HG03280 (cell line): ENCODE measurements at regions not wholly inside any gene's neighbourhood (a gene's known extent, or its start where the extent isn't known, plus 50 kb on each side); places are given as distances from the start of the nearest gene placed in this dataset.
"Not testable (repeated sequence)": the region's sequence is repeated elsewhere in the genome, so short reads cannot be mapped to it uniquely, and the experiment has no call there.

ENCODE experiments used
- ATAC-seq: cut with Tn5 transposase; IDR thresholded peaks from one replicate; pipeline ENCODE4 v1.9.1; 2021; ENCODE audit warnings: mild to moderate bottlenecking, moderate library complexity; ENCODE audit not compliant: unreplicated experiment

DNA sequence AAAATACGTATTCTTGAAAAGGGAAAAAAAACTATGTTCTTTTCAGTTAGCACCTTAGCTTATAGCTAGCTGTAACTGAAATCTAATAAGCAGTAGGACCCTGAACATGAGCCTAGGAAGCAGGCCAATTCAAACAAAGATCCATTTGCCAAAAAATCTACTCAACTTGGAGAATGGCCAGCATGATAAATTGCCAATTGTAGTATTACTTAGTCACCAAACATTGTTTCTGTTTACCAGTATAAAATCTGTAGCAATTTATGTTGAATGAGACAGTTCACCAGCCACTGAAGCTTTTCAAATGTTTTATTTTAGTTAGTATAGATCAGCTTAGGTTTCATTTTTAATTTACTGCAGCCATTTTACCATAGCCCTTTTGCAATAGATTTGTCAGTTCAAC lies 323.6 kb upstream of the DIPK2B start:
- no peak for ATAC-seq

DNA sequence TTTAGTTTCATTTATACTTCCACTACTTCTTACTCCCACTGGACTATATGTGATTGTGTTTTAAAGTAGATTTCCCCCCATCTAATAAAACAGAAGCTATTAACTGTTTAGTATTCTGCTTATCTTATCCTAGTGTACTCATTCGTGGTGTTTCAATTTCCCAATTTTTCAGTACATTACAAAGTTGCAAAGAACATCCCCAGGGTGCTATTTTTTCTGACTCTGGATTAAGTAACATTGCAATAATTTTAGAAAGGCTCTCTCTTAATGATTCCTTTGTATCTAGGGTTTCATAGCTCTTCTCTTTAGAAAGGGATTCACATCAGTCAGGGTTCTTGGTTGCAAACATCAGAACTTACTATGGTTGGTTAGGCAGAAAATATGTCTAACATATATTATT lies 317.9 kb upstream of the DIPK2B start:
- ATAC-seq = no peak

DNA sequence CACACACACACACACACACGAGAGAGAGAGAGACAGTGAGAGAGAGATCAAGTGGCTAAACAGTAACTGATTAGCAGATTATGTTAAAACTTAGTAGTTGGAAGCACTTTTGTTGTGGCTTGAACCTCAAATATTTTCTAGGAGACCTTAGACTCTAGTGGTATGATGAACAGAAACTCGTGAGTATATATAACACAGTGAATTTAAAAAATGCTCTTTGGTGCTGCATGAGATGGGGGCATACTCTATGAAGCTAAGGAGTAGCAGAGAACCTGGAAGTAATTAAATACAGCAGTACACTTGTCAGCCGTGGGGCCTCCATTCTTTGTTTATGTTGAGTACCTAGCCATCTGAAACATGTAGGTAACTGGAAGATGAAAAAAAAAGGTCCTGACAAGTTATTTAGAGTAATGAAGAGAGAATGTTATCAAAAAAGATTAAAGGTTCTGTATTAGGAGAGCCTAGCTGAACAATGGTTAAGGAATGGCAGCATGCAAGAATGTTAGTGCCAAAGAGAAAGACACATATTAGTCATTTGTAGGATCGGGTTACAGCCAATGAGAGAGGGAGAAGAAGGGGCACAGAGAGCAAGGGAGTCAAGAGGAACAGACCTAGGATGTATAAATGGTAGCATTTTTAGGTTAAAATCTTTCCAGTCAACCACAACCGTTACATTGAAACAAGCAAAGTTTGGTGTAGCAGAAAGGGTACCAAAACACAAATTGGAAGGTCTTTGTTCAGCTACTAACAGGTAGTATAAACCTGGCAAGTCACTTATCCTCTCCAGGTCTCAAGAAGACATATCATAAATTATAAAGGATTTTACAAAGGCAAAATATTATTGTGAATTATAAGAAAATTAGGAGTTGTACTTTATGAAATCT lies 316.7 kb upstream of the DIPK2B start:
- ATAC-seq = no peak

DNA sequence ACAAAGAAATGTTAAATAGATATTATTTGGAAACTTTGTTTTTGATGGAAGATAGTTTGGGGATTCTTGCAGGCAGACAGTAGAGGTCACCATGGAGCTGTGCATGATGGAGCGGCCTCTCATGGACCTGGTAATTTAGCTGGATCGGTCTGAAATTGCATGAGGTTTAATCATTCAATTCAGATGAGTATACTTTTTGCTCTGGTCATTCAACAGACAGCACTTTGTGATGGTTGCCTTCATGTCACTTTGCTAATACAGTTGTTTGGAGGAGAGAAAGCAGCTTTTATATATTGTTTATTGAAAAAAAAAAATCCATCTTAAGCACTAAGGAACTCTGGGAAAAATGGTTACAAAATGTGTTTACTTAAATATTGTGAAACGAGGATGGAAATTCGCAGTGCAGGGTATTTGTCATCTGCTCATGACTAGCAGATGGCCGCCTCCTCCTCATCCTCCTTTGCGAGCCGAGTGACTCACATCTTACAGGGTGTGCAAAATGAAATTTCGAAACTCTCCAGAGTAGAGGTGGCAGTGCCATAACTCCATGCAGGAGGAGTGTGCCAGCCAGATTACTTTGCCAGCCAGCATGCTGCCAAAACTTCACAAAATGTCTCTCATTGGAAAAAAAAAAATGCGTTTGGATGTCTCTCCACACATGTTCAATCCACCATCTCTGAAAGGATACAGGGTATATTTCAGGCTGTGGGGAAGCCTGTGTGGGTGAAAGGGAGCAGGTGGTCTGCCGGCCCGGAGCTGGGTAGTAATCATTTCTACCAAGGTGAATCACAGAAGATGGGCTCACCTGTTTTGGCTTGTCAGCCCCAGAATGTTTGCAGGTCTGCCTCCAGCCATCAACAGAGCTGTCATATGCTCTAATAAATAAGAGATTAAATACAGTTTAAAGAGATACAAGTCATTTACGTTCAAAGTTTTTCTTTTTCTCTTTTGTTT lies 314.9 kb upstream of the DIPK2B start:
- no peak for ATAC-seq

DNA sequence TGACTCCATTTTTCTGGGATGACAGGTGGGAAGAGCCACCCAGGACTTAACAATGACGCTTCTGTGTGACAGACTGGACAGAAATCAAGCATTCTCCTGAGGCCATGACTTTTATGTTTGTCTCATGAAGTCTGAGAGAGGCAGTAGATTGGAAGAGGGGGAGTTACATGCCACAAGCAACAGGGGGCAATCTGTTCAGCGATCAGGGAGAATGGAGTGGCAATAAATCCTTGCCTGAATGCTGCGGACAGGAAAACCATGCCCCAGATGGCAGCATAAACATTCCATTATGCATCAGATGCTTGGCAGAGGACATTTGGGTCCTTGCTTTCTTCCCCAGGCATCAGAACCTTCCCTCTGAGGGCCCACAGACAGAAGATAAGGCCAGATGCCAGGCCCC lies 312.4 kb upstream of the DIPK2B start:
- ATAC-seq = no peak

DNA sequence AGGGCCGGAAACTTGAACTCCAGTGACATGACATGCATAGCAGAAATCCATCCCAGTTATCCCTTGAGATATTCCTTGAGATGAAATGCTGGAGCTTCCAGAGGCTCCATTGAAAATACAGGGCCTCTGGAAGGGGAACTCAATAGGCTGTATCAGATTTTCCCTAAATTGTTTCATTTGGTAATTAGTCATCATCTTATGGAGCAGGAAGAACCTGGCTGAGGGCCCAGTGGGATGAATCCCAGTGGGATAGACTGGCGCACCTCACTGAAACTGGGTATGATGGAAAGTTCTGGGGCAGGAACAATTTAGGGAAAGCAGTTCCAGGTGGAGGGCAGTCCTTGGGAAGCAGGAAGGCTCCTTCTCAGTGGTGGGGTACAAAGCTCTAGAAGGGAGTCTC lies 307.8 kb upstream of the DIPK2B start:
- ATAC-seq = no peak

DNA sequence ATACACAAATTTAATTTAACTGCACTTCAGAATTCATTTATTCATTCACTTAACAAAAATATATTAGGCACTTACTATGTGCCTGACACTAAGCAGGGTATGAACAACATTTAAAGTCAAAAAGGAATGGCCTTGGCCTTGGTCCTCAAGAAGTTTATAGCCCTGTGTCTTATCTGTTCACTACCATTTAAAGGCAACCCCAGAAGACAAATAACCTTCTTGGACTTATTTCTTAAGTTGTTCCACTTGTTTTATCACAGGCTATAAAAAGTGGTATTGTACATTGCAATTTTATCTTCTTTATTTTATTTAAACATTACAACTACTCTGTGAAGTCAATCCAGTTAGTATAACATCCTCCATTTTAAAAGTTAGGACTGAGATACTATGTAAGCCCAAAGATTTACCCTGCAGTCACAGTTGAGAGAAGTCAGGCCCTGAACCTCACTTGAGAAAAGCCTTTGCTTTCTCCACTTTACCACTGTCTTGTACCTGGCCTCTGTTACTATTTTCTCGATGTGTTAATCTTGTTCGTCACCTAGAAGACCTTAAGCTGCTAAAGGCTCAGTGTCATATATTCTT lies 305.6 kb upstream of the DIPK2B start:
- ATAC-seq = no peak

DNA sequence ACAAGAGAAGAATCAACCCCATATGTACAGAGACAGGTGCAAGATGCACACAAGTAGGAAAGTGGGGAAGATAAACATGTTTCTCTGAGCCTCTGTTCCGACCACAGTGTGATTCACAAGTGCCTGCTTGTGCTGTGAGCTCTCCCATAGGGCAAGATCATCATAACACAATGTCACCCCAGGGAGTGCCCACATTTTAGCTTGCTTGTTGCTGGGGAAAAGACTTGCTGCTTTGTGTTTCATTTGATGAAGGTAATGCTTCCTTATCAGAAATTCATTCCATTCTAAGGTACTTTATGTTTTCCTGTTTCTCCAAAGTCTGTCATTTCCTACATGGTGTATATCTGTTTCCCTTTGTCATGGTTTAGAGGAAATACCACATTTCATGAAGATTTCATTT lies 304.5 kb upstream of the DIPK2B start:
- ATAC-seq = no peak

DNA sequence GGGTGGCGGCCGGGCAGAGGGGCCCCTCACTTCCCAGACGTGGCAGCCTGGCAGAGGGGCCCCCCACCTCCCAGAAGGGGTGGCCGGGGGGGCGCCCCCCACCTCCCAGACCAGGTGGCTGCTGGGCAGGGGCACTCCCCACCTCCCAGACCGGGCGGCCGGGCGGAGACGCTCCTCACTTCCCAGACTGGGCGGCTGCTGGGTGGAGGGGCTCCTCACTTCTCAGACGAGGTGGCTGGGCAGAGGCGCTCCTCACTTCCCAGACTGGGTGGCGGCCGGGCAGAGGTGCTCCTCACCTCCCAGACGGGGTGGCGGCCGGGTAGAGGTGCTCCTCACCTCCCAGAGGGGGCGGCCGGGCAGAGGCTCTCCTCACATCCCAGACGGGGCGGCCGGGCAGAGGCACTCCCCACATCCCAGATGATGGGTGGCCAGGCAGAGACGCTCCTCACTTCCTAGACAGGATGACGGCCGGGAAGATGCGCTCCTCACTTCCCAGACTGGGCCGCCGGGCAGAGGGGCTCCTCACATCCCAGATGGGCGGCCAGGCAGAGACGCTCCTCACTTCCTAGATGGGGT lies 303.2 kb upstream of the DIPK2B start:
- not testable (repeated sequence) for ATAC-seq

DNA sequence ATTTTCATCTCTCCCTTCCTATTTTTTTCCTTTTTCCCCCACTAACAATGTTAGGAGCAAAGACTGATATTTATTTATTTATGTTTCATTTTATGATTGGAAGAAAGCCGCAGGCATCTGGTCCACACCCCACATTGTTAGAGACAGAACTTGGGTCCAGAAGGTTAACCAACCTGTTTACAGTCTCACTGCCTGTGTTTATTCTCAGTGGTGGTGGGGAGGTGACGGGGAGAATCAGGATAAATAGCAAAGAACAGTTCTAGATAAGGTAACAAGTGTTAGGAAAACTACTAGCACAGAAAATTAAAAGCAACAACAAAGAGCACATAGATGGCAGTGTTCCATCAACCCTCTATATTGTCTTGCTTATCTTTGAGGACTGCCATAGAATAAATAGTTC lies 301.7 kb upstream of the DIPK2B start:
- no peak for ATAC-seq

DNA sequence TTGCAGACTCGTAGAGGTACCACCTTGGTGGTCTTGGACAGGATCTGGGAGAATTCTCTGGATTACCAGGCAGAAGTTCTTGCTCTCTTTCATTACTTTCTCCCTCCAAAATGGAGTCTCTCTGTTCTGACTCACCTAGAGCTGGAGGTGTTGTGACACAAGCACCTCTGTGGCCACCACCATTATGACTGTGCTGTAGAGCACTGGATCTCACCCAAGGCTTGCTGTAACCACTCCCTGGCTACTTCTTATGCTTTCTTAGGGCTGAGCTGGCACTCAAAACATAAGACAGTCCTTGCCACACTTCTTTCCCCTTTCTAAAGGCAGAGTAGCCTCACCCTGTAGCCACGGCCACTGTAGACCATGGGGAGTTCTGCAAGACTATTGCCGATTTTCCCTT lies 296.6 kb upstream of the DIPK2B start:
- no peak for ATAC-seq

DNA sequence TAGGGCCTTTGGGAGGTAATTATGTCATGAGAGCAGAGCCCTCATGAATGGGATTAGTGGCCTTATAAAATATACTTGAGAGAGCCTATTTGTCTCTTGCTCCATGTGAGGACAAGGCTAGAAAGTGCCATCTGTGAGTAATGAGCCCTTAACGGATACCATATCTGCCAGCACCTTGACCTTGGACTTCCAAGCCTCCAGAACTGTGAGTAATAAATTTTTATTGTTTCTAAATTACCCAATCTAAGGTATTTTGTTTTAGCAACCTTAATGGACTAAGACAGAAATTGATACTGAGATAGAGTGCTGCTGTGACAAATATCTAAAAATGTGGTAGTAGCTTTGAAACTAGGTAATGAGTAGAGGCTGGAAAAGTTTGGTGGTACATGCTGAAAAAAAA lies 285.0 kb upstream of the DIPK2B start:
- ATAC-seq = no peak

DNA sequence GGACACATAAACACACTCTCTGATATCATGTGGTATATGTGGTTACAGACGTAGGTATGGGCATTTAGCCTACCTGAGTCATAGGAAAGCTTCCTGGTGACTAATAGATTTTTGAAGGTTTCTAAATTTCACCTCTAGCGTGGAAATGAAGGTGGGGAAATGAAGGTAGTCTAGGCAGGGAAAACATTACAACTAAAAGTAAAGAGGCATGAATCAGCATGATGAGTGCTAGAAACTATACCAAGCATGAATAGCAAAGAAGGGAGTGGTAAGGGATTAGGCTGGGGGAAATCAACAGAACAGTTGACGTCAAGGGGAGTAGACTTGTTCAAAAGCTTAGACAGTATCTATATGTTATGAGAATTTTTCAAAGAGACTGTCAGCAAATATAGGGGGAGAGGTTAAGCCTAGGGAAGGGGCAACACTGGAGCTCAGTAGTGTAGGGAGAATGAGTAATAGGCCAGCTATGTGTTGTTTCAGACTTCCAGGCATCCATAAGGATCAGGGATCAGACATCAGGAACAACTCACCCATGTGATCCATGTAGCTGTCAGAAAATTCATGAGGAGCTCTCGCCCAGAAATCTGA lies 279.3 kb upstream of the DIPK2B start:
- ATAC-seq = no peak

DNA sequence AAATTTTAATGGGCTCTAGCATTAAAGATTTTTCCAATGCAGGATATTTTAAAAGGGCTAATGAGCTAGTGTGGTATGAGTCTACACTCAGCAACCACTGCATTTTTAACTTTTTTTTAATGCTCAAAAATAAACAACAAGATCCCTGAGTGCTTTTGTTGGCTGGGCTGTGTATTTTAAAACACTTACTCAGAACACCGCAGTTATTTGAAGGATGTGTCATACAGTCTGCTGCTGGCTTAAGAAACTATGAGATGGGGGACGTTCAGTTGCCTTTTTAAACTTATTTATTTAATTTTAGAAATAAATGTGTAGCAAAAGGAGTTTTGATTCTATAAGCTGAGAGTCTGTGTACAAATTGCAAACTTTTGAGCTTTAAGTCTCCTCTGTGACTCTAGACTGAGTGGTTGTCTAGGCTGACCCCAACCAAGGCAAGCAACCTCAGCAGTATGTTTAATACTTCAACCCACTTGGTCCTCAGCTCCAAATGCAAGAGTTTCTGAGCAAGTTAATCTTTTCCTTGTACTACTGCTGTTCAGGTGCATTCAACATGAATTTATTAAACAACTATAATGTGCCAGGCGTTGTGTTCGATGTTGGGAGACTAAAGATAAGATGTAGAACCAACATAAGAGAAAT lies 278.6 kb upstream of the DIPK2B start:
- no peak for ATAC-seq

DNA sequence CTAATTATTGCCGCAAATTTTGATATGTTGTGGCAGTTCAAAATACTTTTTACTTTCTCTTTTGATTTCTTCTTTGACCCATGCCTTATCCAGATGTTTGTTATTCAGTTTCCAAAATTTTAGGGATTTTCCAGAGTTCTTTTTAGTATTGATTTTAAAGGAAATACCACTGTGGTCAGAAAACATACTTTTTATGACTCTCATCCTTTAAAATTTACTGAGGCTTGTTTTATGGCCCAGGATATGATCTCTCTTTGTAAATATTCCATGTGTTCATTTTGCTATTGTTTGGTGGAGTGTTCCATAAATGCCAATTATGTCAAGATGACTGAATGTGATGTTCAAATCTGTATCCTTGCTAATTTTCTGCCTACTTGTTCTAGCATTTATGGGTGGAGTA lies 272.3 kb upstream of the DIPK2B start:
- no peak for ATAC-seq

DNA sequence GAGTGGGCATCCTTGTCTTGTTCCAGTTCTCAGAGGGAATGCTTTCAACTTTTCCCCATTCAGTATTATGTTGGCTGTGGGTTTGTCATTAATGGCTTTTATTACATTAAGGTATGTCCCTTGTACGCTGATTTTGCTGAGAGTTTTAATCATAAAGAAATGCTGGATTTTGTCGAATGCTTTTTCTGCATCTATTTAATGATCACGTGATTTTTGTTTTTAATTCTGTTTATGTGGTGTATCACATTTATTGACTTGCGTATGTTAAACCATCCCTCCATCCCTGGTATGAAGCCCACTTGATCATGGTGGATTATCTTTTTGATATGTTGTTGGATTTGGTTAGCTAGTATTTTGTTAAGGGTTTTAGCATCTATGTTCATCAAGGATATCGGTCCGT lies 266.9 kb upstream of the DIPK2B start:
- ATAC-seq = not testable (repeated sequence)

DNA sequence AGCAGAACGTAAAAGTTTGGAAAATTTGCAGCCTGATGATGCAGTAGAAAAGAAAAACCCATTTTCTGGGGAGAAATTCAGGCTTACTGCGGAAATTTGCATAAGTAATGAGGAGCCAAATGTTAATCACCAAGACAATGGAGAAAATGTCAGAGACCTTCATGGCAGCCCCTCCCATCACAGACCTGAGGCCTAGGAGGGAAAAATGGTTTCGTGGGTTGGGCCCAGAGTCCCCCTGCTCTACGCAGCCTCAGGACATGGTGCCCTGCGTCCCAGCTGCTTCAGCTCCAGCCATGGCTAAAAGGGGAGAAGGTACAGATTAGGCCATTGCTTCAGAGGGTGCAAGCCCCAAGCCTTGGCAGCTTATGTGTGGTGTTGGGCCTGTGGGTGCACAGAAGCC lies 255.1 kb upstream of the DIPK2B start:
- not testable (repeated sequence) for ATAC-seq

DNA sequence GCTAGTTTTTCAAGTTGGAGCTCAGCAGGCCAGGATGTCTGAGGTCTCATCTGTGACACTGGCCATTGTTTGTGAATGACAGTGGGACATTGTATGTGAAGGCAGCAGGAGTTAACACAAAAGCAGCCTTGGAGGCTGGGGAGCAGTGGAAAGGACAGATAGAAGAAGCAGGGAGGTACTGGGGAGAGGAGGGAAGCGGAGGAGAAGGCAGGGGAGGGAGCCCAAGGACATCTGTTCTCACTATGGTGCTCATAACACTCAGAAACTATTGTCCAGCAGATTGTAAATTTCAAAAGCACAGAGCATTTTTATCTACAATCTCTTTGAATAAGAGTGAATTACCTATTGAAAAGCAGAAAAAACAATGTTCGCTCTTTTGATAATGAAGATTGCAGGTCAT lies 253.6 kb upstream of the DIPK2B start:
- no peak for ATAC-seq

DNA sequence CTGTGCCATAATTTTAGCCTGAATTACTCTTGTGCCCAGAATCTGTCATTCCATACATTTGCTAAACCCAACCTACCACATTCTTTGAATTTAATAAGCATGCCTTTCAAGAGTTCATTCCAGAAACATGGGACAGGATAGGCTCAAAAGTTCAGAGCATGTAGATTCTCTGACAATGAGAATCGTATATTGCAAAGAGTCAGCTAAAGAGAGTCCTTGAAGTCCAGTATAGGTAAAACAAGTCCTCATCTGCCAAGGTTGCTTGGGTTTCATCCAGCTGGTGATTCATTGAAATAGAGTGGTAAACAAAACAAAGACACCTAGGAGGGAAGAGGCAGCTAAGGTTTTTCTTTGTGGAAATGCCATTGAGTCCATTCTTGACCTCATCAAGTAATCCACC lies 249.3 kb upstream of the DIPK2B start:
- no peak for ATAC-seq

DNA sequence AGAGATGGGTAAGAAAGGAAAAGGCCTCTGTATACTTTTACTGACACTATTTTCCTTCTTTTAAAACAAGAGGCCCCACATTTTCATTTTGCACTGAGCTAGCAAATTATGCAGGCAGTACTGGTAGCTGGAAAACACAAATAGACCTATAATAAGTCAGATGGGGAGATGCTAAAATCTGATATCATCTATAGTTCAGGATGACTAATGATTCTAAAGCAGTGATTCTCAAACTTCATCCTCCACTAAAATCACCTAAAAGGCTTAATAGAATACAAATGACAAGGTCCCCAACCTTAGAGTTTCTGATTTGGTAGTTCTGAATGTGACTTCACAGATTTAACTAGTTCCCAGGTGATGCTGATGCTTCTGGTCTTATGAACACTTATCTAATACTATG lies 247.3 kb upstream of the DIPK2B start:
- ATAC-seq = no peak
